ENCODE measurements at regions not wholly inside any gene's neighbourhood (a gene's known extent, or its start where the extent isn't known, plus 50 kb on each side); places are given as distances from the start of the nearest gene placed in this dataset.

DNA sequence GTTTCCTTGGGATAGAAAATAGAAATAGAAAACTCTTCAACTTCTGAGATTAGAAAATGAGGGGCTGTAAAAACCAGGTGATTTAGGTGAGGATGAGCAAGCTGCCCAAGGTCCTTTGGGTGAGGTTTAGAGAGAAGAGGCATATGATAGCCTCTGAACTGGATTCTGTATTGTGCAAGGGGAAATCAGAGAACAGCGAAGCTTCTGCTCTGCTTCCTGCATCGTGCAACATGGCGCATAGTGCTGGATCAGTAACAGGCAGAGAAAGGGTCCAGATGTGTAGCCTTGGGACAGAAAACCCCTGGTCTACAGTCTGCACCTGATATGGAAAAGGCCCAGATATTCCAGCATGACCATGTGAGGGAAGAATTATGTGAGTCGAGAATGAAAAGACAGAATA lies 121.7 kb downstream of the MBL2 start:
- Histone ChIP-seq H3K36me3 (ENCODE audit: control insufficient read depth, insufficient read depth, low read length) (no peaks in the 10 kb centered on the region), H3K27me3 (ENCODE audit: control insufficient read depth, insufficient read depth, low read length) (no peaks in the 10 kb centered on the region), H3K4me3 (ENCODE audit: low read depth, low read length) (no peak overlapping the region)
- CTCF ChIA-PET: interaction anchor here (0.8 to 1.7 kb wide), 4 partner anchors 79 to 129 kb away, joined by 3 to 12 read pairs (median 3); no protein-coding TSS in a partner anchor
- DNase-seq (ENCODE audit: low read depth): no peak
- TF ChIP-seq, protein P1, sequence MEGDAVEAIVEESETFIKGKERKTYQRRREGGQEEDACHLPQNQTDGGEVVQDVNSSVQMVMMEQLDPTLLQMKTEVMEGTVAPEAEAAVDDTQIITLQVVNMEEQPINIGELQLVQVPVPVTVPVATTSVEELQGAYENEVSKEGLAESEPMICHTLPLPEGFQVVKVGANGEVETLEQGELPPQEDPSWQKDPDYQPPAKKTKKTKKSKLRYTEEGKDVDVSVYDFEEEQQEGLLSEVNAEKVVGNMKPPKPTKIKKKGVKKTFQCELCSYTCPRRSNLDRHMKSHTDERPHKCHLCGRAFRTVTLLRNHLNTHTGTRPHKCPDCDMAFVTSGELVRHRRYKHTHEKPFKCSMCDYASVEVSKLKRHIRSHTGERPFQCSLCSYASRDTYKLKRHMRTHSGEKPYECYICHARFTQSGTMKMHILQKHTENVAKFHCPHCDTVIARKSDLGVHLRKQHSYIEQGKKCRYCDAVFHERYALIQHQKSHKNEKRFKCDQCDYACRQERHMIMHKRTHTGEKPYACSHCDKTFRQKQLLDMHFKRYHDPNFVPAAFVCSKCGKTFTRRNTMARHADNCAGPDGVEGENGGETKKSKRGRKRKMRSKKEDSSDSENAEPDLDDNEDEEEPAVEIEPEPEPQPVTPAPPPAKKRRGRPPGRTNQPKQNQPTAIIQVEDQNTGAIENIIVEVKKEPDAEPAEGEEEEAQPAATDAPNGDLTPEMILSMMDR (IDR thresholded peaks at IDR 0.05; ENCODE audit: insufficient read depth, low read depth, low read length): no peak
- POLR2A ChIA-PET: no interaction called here

DNA sequence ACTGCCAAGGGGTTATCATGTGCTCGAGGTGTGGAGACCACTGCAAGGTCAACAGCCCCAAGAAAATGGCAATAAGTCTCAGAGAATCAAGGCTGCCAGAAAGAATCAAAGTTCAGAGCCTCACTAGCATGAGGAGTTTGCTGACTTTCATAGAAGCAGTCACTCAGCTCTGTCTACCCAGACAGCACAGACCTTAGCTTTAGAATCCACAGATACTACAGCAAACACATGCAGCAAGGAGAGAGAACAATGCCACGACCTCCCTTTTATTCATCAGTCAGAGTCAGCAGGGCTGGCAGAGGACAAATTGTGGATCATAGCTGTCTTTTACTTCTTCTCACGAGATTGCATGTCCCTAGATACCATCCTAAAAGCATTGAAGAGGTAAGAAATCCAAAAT lies 121.3 kb downstream of the MBL2 start:
- Histone ChIP-seq H3K27me3 (ENCODE audit: control insufficient read depth, insufficient read depth, low read length) (no peaks in the 10 kb centered on the region), H3K4me3 (ENCODE audit: low read depth, low read length) (no peak overlapping the region), H3K36me3 (ENCODE audit: control insufficient read depth, insufficient read depth, low read length) (no peaks in the 10 kb centered on the region)
- TF ChIP-seq, protein P1 (IDR thresholded peaks at IDR 0.05; ENCODE audit: insufficient read depth, low read depth, low read length): no peak
- POLR2A ChIA-PET: interaction anchor here (0.7 kb wide), 1 partner anchor 352 kb away, joined by 4 read pairs; no protein-coding TSS in a partner anchor
- no peak for DNase-seq (ENCODE audit: low read depth)
- CTCF ChIA-PET: interaction anchor here (1.7 kb wide), 1 partner anchor 127 kb away, joined by 12 read pairs; no protein-coding TSS in a partner anchor

DNA sequence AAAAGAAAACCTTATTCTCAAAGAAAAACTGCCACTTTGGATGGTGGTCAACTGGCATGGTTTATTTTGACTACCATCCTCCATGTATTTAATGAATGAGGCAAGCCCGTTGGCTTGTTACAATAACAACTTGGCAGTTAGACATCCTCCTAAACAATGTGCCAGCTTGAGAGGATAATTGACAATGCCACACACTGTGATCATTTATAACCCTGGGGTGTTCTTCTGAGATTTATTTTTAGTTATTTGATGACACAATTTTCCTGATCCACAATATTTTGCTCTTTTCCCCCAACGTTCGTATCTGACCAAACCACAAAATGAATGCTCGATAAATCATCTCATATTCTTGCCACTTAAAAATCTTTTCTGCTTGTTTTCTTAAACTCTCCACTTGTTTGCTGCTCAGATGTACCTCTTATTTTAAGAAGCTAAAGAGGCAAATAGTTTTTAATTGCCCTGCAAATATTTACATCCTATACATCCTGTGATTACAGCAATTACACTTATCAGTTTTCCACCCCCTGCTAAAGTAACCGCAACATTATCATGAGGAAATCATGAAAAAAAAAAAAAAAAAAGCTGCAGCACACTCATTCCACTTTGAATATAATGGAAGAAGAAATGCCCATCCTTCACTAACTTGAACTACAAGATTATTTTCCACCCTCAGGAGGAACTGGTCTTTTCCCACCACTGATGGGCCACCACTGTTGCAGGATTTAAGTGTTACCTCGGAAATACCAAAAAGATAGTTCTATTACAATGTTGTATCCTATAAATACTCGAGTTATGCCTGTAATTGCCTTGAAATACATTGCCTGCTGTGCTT lies 119.9 kb downstream of the MBL2 start:
- no peak overlapping the region for H3K4me3 ChIP-seq (ENCODE audit: low read depth, low read length)
- CTCF ChIA-PET: interaction anchor here (1.7 to 4.7 kb wide), 2 partner anchors 8 to 88 kb away, joined by 3 to 26 read pairs; no protein-coding TSS in a partner anchor
- DNase-seq (ENCODE audit: low read depth): no peak
- POLR2A ChIA-PET: interaction anchor here (0.6 kb wide), 1 partner anchor 31 kb away, joined by 6 read pairs; no protein-coding TSS in a partner anchor
- no peaks in the 10 kb centered on the region for H3K27me3 ChIP-seq (ENCODE audit: control insufficient read depth, insufficient read depth, low read length)
- TF ChIP-seq, protein P1 (IDR thresholded peaks at IDR 0.05; ENCODE audit: insufficient read depth, low read depth, low read length): no peak
- H3K36me3 ChIP-seq (ENCODE audit: control insufficient read depth, insufficient read depth, low read length): no peaks in the 10 kb centered on the region

DNA sequence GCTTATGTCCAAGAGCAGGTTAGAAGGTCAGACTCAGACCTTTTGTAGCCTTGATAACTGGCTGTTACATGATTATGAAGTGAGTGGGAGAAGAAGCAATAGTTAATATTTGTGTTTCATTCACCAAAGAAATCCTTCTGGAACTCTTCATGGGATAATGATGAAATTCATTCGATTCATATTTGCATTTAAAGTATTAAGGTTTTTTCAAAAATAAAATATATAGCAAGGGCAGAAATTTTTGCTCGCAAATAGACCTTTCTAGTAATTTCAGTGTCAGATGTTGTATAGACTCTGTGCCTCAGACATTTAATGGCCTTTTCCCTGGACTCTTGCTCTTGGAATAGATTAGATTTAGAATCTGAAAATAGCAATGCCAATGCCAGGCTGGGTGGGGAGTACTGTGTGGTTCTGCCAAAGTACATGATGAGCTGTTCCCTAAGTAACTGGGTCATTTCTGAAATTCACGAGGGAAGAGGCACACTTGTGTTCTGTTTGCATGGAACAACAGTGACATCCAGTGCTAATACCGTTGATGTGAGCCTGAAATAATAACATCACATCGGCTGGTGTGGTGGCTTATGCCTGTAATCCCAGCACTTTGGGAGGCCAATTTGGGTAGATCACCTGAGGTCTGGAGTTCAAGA lies 119.2 kb downstream of the MBL2 start:
- ChIA-PET CTCF (interaction anchor here (1.7 to 4.7 kb wide), 2 partner anchors 9 to 87 kb away, joined by 3 to 26 read pairs; no protein-coding TSS in a partner anchor), POLR2A (interaction anchor here (0.6 kb wide), 1 partner anchor 32 kb away, joined by 6 read pairs; no protein-coding TSS in a partner anchor)
- no peaks in the 10 kb centered on the region for H3K36me3 ChIP-seq (ENCODE audit: control insufficient read depth, insufficient read depth, low read length)
- H3K4me3 ChIP-seq (ENCODE audit: low read depth, low read length): no peak overlapping the region
- H3K27me3 ChIP-seq (ENCODE audit: control insufficient read depth, insufficient read depth, low read length): no peaks in the 10 kb centered on the region
- TF ChIP-seq, protein P1 (IDR thresholded peaks at IDR 0.05; ENCODE audit: insufficient read depth, low read depth, low read length): no peak
- DNase-seq (ENCODE audit: low read depth): no peak

DNA sequence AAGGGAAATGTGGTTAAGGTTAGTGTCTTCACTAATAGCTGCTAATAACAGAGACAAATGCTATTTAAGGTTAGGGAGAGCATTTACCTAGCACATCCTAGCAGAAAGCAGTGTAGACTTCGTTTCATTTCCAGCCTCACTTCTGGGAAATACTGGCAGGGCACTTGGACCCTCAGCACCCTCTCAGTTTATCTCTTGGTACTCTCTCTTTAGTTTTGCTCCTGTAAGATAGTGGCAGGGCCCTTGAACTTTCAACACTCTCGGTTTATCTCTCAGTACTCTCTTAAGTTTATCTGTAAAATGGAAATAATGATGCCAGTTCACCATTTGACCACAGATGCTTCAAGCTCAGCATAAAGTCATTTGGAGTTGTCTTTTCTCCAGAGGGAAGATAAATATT lies 118.4 kb downstream of the MBL2 start:
- POLR2A ChIA-PET: no interaction called here
- CTCF ChIA-PET: interaction anchor here (1.7 to 4.7 kb wide), 2 partner anchors 10 to 86 kb away, joined by 3 to 26 read pairs; no protein-coding TSS in a partner anchor
- H3K36me3 ChIP-seq (ENCODE audit: control insufficient read depth, insufficient read depth, low read length): no peaks in the 10 kb centered on the region
- DNase-seq (ENCODE audit: low read depth): no peak
- H3K27me3 ChIP-seq (ENCODE audit: control insufficient read depth, insufficient read depth, low read length): no peaks in the 10 kb centered on the region
- TF ChIP-seq, protein P1 (IDR thresholded peaks at IDR 0.05; ENCODE audit: insufficient read depth, low read depth, low read length): no peak
- H3K4me3 ChIP-seq (ENCODE audit: low read depth, low read length): no peak overlapping the region
